SU-DHL-6 (cell line): ENCODE measurements at regions not wholly inside any gene's neighbourhood (a gene's known extent, or its start where the extent isn't known, plus 50 kb on each side); places are given as distances from the start of the nearest gene placed in this dataset.

Source experiments
- H2AFZ ChIP-seq: fragments of 200-600 bp; sonication (generic); 2 replicates; pipeline ENCODE4 v1.6.1; 2014; ENCODE audit warnings: low read depth, mild to moderate bottlenecking, moderate library complexity, mixed read lengths, antibody characterized with exemption, low read length; ENCODE audit not compliant: severe bottlenecking
- H3F3A ChIP-seq: fragments of 200-600 bp; shearing (Covaris generic); 2 replicates; pipeline ENCODE4 v1.6.0; 2016; ENCODE audit warnings: antibody characterized with exemption, mild to moderate bottlenecking; ENCODE audit not compliant: insufficient read depth
- H3K27ac ChIP-seq: fragments of 200-600 bp; sonication (generic); 2 replicates; pipeline ENCODE4 v1.5.1; 2016; ENCODE audit warnings: low read depth, mild to moderate bottlenecking, low read length, moderate library complexity, mixed read lengths
- H3K27me3 ChIP-seq: fragments of 200-600 bp; sonication (generic), shearing (Covaris generic); 2 replicates; pipeline ENCODE4 v1.6.0; 2014; ENCODE audit warnings: mild to moderate bottlenecking, low read length
- H3K36me3 ChIP-seq: fragments of 200-600 bp; sonication (generic); 2 replicates; pipeline ENCODE4 v1.6.1; 2014; ENCODE audit warnings: mild to moderate bottlenecking, low read length, mixed read lengths
- H3K4me2 ChIP-seq: fragments of 300-600, 200-600 bp; shearing (Covaris generic), sonication (generic); 2 replicates; pipeline ENCODE4 v1.6.0; 2014; ENCODE audit warnings: low read length, low read depth, mild to moderate bottlenecking; ENCODE audit not compliant: poor library complexity, severe bottlenecking
- H3K4me3 ChIP-seq: fragments of 200-600 bp; sonication (generic); 2 replicates; pipeline ENCODE4 v1.5.1; 2014; ENCODE audit warnings: antibody characterized with exemption, low read length, mild to moderate bottlenecking, mixed read lengths; ENCODE audit not compliant: insufficient read depth, poor library complexity, severe bottlenecking
- H3K79me2 ChIP-seq: fragments of 200-600 bp; sonication (generic); 2 replicates; pipeline ENCODE4 v1.6.1; 2014; ENCODE audit warnings: mild to moderate bottlenecking, low read length, moderate library complexity; ENCODE audit not compliant: insufficient read depth
- H3K9ac ChIP-seq: fragments of 200-600 bp; sonication (generic); 2 replicates; pipeline ENCODE4 v1.7.0; 2014; ENCODE audit warnings: mild to moderate bottlenecking, low read length
- H3K9me2 ChIP-seq: fragments of 200-600 bp; sonication (generic); replicated peaks from 2 replicates; pipeline ENCODE4 v1.6.1; 2014; ENCODE audit warnings: low read length; ENCODE audit not compliant: insufficient read depth
- H3K9me3 ChIP-seq: fragments of 200-600 bp; sonication (generic); 2 replicates; pipeline ENCODE4 v1.6.1; 2014; ENCODE audit warnings: low read length, mixed read lengths; ENCODE audit not compliant: insufficient read depth
- H4K20me1 ChIP-seq: fragments of 200-600 bp; sonication (generic); 2 replicates; pipeline ENCODE4 v1.6.1; 2014; ENCODE audit warnings: low read depth, mild to moderate bottlenecking, antibody characterized with exemption, low read length, moderate library complexity, mixed read lengths
- EZH2phosphoT487 ChIP-seq: fragments of 200-600 bp; sonication (generic), shearing (Covaris generic); conservative IDR thresholded peaks from 2 replicates; pipeline ENCODE4 v1.6.1; 2018; ENCODE audit warnings: mild to moderate bottlenecking, antibody characterized with exemption, low read length, moderate library complexity, mixed read lengths
- TF ChIP-seq, protein P1 (sequence below): fragments of 200-600 bp; sonication (generic); IDR thresholded peaks from one replicate; pipeline ENCODE4 v1.5.1; 2017; ENCODE audit warnings: antibody characterized with exemption, mild to moderate bottlenecking, low read length, moderate library complexity; ENCODE audit not compliant: insufficient read depth, poor library complexity, severe bottlenecking

DNA sequence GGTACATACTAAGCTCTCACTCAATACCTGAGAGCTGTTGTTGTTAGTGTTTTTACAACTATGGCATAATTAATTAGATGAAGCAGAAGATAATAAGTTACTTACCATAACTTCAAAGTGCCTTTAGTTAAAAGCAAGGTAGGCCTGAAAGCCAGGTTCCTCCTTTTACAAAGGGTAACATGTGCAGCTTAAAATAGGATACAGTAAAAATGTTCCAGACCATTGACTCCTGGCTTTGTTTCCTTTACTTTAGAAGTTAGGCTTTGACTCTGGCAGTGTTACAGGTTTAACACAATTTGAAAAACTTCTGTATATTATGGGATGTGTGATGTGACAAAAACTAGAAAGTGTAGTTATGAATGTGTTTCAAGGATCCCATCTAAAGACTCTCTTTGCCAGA, 522.5 kb downstream of the EPM2A start:
- no peak overlapping the region for H2AFZ ChIP-seq
- no peaks in the 10 kb centered on the region for H3K9me2 ChIP-seq

DNA sequence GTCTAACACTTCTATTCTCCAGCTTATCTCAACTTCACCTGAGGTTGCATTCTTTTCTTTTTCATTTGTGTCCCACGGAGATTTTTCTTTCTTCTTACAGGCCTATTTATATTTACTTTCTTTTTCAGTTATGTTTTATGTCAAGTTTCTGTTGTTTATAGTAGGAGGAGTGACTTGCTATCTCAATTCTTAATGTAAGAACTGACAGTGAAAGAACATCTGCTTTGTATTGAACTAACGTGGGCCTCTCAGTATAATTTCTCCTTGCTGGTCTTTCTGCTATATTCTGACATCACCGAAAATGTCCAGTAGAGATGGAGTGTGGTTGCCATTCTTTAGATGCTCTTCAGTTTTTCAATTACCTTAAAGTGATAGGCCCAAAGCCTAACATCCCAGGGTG, 521.7 kb downstream of the EPM2A start:
- Histone ChIP-seq H3K27me3 (no peaks in the 10 kb centered on the region), H3F3A (no peaks in the 10 kb centered on the region), H3K27ac (no peak overlapping the region), H3K4me2 (no peak overlapping the region), H2AFZ (no peak overlapping the region), H4K20me1 (no peaks in the 10 kb centered on the region), H3K79me2 (no peaks in the 10 kb centered on the region), H3K9me3 (no peaks in the 10 kb centered on the region), H3K9ac (no peak overlapping the region), H3K4me3 (no peak overlapping the region), H3K36me3 (no peaks in the 10 kb centered on the region), H3K9me2 (no peaks in the 10 kb centered on the region)
- TF ChIP-seq EZH2phosphoT487 = no peak
- TF ChIP-seq, protein P1, sequence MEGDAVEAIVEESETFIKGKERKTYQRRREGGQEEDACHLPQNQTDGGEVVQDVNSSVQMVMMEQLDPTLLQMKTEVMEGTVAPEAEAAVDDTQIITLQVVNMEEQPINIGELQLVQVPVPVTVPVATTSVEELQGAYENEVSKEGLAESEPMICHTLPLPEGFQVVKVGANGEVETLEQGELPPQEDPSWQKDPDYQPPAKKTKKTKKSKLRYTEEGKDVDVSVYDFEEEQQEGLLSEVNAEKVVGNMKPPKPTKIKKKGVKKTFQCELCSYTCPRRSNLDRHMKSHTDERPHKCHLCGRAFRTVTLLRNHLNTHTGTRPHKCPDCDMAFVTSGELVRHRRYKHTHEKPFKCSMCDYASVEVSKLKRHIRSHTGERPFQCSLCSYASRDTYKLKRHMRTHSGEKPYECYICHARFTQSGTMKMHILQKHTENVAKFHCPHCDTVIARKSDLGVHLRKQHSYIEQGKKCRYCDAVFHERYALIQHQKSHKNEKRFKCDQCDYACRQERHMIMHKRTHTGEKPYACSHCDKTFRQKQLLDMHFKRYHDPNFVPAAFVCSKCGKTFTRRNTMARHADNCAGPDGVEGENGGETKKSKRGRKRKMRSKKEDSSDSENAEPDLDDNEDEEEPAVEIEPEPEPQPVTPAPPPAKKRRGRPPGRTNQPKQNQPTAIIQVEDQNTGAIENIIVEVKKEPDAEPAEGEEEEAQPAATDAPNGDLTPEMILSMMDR = no peak

More for the DNA sequence above, 522.5 kb downstream of the EPM2A start:
- no peaks in the 10 kb centered on the region for H3K9me3 ChIP-seq
- no peak overlapping the region for H3K27ac ChIP-seq
- H3K4me3 ChIP-seq = no peak overlapping the region
- no peaks in the 10 kb centered on the region for H3K27me3 ChIP-seq
- H3F3A ChIP-seq = no peaks in the 10 kb centered on the region
- H3K4me2 ChIP-seq = no peak overlapping the region
- no peak overlapping the region for H3K9ac ChIP-seq
- no peak for TF ChIP-seq EZH2phosphoT487
- TF ChIP-seq, protein P1 = no peak
- H3K79me2 ChIP-seq = no peaks in the 10 kb centered on the region
- H3K36me3 ChIP-seq = no peaks in the 10 kb centered on the region
- no peaks in the 10 kb centered on the region for H4K20me1 ChIP-seq

DNA sequence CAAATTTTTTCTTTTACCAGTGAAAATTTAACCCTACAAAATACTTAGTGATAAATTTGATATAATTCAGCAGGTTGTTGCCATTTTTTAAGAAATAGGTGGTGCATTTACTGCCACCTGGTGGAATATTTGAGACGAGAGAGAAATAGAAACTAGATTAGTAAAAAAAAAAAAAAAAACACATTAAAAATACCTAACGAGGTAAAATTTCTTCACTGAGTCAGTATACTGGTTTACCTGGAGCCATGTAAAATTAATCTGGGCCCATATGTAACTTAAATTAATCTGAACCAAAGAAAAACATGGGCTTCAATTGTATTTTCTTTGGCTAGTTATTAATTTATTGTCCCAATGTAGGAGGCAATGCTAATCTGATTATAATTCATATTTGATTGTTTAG, 520.8 kb downstream of the EPM2A start:
- no peaks in the 10 kb centered on the region for H3K36me3 ChIP-seq
- H3F3A ChIP-seq = no peaks in the 10 kb centered on the region
- no peaks in the 10 kb centered on the region for H3K27me3 ChIP-seq
- H3K4me2 ChIP-seq = no peak overlapping the region
- H3K79me2 ChIP-seq = no peaks in the 10 kb centered on the region
- TF ChIP-seq, protein P1 = peak; percentile 51
- no peak for TF ChIP-seq EZH2phosphoT487
- H3K9me3 ChIP-seq = no peaks in the 10 kb centered on the region
- H3K4me3 ChIP-seq = no peak overlapping the region
- no peak overlapping the region for H3K27ac ChIP-seq
- no peaks in the 10 kb centered on the region for H3K9me2 ChIP-seq
- no peak overlapping the region for H3K9ac ChIP-seq
- no peaks in the 10 kb centered on the region for H4K20me1 ChIP-seq
- no peak overlapping the region for H2AFZ ChIP-seq

DNA sequence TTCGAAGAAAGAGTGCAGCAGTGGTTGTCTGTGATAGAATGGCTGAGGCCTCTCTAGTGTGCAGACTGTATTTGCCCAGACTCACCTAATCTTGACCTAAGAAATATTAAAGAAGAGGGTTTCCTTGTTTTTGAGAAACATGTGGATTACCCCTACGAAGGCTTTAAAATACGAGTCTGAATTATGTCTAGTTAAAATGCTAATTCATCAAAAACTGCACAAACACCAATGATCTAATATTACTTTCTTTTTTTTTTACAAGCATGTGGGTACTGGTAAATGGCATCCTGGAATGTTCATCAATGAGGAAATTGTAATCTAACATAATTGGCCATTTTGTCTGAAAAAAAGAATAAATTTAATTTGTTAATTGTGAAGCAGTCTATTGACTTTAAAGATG, 510.9 kb downstream of the EPM2A start:
- no peaks in the 10 kb centered on the region for H3K27me3 ChIP-seq
- no peaks in the 10 kb centered on the region for H3K9me2 ChIP-seq
- no peaks in the 10 kb centered on the region for H3K36me3 ChIP-seq

More for the DNA sequence above, 510.9 kb downstream of the EPM2A start:
- Histone ChIP-seq H2AFZ (no peak overlapping the region), H3K79me2 (no peaks in the 10 kb centered on the region), H3K4me3 (no peak overlapping the region), H4K20me1 (no peaks in the 10 kb centered on the region; the same call in 1 of the 2 replicates), H3K9ac (no peak overlapping the region), H3F3A (no peaks in the 10 kb centered on the region), H3K27ac (no peak overlapping the region), H3K4me2 (no peak overlapping the region), H3K9me3 (no peaks in the 10 kb centered on the region)
- TF ChIP-seq, protein P1 = no peak
- TF ChIP-seq EZH2phosphoT487 = no peak
